Ishikawa (cell line): ENCODE measurements at regions not wholly inside any gene's neighbourhood (a gene's known extent, or its start where the extent isn't known, plus 50 kb on each side); places are given as distances from the start of the nearest gene placed in this dataset.

Experiments used
- CEBPB ChIP-seq: IDR thresholded peaks from 2 replicates; pipeline ENCODE4 v1.6.1; 2012
- CREB1 ChIP-seq: IDR thresholded peaks from 2 replicates; pipeline ENCODE4 v1.6.1; 2012; ENCODE audit warnings: low read depth
- EGR1 ChIP-seq: IDR thresholded peaks from 2 replicates; pipeline ENCODE4 v1.6.1; 2012
- EP300 ChIP-seq: IDR thresholded peaks from 2 replicates; pipeline ENCODE4 v1.6.1; 2012; ENCODE audit warnings: borderline replicate concordance
- FOXM1 ChIP-seq: IDR thresholded peaks from 2 replicates; pipeline ENCODE4 v1.6.1; 2012; ENCODE audit warnings: low read depth, borderline replicate concordance
- NFIC ChIP-seq: IDR thresholded peaks from 2 replicates; pipeline ENCODE4 v1.6.1; 2012
- RAD21 ChIP-seq: IDR thresholded peaks from 2 replicates; pipeline ENCODE4 v1.6.1; 2012; ENCODE audit warnings: low read depth
- TAF1 ChIP-seq: IDR thresholded peaks from 2 replicates; pipeline ENCODE4 v1.6.1; 2012; ENCODE audit warnings: low read depth, mild to moderate bottlenecking
- TCF12 ChIP-seq: IDR thresholded peaks from 2 replicates; pipeline ENCODE4 v1.6.1; 2012; ENCODE audit warnings: low read depth
- TEAD4 ChIP-seq: IDR thresholded peaks from 2 replicates; pipeline ENCODE4 v1.6.1; 2012
- YY1 ChIP-seq: IDR thresholded peaks from 2 replicates; pipeline ENCODE4 v1.6.1; 2012; ENCODE audit warnings: low read depth
- ZBTB7A ChIP-seq: IDR thresholded peaks from 2 replicates; pipeline ENCODE4 v1.6.1; 2012; ENCODE audit warnings: low read depth
- TF ChIP-seq, protein P1 (sequence below): IDR thresholded peaks from 2 replicates; pipeline ENCODE4 v1.6.1; 2012
- TF ChIP-seq, protein P2 (sequence below): IDR thresholded peaks from 2 replicates; pipeline ENCODE4 v1.6.1; 2012
- TF ChIP-seq, protein P3 (sequence below): IDR thresholded peaks from 2 replicates; pipeline ENCODE4 v1.6.1; 2012; ENCODE audit warnings: low read depth, mild to moderate bottlenecking

DNA sequence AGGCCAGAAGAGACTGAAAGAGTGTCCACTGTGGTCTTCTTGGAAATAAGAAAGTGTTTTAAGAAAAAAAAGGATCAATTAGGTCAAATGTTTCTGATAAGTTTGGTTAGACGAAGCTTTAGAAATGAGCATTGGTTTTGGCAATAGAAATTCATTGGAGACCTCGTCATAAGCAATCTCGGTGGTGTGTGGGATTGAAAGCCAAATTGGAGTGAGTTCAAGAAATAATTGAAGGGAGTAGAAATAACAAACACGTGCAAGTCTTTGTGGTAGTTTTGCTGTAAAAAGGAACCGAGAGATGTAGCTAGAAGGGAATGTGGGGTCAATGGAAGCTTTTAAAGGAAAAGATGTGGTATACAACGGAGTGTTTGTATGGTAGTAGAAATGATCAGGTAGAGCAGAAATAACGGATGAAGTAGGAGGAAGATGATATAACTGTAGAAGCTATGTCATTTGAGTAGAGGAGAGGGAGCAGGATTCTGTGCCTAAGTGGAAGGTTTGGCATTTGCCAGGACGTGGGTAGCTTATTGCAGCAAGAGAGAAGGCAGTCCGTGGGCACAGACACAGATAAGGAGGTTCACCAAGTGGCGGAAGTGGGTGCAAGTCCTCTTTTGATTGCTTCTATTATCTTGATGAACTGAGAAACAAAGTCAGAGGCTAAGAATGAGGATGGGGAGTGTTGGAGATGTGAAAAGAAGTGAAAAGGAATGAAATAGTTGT is 146.2 kb downstream of the DACT1 start:
- TF ChIP-seq FOXM1 (no peak), TAF1 (no peak), EP300 (no peak), ZBTB7A (no peak), EGR1 (no peak), TEAD4 (no peak), RAD21 (no peak), NFIC (no peak), YY1 (no peak), CEBPB (no peak), TCF12 (no peak), CREB1 (no peak)
- TF ChIP-seq, protein P1, sequence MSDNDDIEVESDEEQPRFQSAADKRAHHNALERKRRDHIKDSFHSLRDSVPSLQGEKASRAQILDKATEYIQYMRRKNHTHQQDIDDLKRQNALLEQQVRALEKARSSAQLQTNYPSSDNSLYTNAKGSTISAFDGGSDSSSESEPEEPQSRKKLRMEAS, result no peak
- TF ChIP-seq, protein P2, sequence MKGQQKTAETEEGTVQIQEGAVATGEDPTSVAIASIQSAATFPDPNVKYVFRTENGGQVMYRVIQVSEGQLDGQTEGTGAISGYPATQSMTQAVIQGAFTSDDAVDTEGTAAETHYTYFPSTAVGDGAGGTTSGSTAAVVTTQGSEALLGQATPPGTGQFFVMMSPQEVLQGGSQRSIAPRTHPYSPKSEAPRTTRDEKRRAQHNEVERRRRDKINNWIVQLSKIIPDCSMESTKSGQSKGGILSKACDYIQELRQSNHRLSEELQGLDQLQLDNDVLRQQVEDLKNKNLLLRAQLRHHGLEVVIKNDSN, result no peak
- TF ChIP-seq, protein P3, sequence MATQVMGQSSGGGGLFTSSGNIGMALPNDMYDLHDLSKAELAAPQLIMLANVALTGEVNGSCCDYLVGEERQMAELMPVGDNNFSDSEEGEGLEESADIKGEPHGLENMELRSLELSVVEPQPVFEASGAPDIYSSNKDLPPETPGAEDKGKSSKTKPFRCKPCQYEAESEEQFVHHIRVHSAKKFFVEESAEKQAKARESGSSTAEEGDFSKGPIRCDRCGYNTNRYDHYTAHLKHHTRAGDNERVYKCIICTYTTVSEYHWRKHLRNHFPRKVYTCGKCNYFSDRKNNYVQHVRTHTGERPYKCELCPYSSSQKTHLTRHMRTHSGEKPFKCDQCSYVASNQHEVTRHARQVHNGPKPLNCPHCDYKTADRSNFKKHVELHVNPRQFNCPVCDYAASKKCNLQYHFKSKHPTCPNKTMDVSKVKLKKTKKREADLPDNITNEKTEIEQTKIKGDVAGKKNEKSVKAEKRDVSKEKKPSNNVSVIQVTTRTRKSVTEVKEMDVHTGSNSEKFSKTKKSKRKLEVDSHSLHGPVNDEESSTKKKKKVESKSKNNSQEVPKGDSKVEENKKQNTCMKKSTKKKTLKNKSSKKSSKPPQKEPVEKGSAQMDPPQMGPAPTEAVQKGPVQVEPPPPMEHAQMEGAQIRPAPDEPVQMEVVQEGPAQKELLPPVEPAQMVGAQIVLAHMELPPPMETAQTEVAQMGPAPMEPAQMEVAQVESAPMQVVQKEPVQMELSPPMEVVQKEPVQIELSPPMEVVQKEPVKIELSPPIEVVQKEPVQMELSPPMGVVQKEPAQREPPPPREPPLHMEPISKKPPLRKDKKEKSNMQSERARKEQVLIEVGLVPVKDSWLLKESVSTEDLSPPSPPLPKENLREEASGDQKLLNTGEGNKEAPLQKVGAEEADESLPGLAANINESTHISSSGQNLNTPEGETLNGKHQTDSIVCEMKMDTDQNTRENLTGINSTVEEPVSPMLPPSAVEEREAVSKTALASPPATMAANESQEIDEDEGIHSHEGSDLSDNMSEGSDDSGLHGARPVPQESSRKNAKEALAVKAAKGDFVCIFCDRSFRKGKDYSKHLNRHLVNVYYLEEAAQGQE, result no peak

DNA sequence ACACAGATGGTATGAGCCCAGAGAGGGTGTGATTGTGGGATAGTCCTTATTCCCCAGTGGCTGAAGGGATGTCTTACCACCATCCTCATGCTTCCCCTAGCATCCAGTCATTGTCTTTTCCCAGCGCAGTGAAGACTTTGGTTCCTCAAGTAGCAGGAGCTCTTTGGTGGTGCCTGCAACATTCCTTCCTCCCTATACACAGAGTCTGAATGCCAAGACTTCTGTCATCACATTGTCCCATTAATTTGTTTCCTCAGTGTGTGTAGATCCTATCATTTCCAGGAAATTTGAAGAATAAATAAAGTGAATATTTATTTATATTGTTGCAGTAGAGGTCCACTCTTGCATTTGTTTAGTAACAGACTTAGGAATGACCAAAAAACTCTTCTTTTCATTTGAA is 147.2 kb downstream of the DACT1 start:
- TF ChIP-seq TAF1 (no peak), NFIC (no peak), TCF12 (no peak), ZBTB7A (no peak), EP300 (no peak)

DNA sequence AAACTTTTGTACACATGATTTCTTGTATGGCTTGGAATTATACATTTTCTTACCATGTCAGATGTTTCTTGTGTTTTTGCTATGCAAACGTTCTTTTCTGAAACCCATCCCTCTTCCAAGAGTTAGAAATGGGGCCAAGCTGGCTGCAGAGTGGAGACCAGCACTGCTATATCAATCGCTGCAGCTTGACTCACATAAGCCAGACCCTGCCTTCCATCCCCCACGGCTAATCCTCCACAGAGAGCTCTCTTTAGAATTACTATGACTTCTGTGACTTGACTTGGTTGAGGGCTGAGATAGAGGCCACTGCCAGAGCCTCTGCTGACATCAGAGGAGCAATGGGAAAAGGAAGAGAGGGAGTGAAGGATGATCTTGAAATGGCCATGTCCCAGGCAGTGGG is 147.9 kb downstream of the DACT1 start:
- TF ChIP-seq CREB1 (no peak), EGR1 (no peak), EP300 (no peak), TAF1 (no peak), FOXM1 (no peak), NFIC (no peak), RAD21 (no peak), TCF12 (no peak), TEAD4 (no peak), YY1 (no peak), ZBTB7A (no peak), CEBPB (no peak)
- TF ChIP-seq, protein P1, result no peak
- TF ChIP-seq, protein P2, result no peak

DNA sequence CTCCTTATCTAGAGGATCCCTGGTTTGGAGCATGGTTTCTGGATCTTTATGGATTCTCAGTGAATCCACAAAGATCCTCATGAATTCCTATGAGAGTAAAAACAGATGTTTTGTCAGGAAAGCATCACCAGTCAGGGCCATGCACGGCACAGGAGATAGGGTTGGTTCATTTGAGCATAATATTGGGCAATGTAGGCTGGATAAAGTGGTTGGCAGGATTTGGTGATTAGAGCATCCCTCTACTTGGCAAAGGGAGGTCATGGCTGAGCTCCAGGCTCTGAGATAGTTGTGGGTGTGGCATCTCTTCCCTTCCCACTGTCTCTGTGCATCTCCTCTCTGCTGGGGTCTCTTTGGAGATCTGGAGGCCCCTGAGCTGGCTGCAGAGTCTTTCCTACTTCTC is 149.8 kb downstream of the DACT1 start:
- no peak for TF ChIP-seq FOXM1
- TF ChIP-seq YY1, result no peak
- TF ChIP-seq, protein P1, result no peak
- TF ChIP-seq, protein P2, result no peak
- no peak for TF ChIP-seq RAD21
- no peak for TF ChIP-seq EP300
- no peak for TF ChIP-seq ZBTB7A
- no peak for TF ChIP-seq TCF12
- no peak for TF ChIP-seq TEAD4
- TF ChIP-seq TAF1, result no peak
- TF ChIP-seq EGR1, result no peak
- no peak for TF ChIP-seq CEBPB
- TF ChIP-seq, protein P3, result no peak

DNA sequence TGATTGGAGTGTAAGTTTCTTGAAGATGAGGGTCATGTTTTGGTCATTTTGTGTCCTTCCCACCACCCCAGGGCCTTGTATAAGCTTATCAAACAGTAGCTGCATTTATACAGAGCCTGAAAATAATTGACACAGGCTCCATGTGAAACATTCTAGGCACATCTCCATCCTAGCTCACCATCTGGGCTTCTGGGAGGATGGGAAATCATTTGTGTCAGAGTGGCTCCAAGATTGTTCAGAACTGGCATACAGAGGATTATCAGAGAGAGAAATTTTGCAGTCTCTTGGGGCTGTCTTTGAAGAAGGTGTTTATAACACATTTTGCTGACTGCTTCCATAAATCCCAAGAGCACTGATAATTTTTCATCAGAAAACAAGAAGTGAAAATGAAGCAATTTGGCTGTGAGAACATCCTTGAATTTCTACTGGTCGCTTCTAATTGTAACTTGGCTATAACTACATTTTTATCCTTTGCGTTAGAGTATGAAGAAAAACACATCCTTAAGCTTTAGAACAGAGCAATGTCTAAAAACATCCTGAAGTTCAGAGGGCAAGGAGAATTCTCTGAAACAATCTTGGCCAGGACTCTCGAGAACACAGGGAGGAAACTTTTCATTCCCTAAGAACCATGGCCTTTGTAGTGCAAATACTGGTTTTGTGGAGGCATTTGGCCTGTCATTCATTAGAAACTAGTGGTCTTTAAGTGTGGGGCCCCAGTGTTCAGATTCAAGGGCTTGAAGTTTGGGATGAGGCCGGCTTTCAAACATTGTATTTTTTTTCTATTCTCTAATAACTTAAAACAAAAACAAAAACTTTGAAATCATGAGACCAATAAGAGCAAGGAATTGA is 151.1 kb downstream of the DACT1 start:
- TF ChIP-seq CEBPB, result no peak
- TF ChIP-seq, protein P3, result no peak
- TF ChIP-seq CREB1, result no peak
- no peak for TF ChIP-seq TAF1
- TF ChIP-seq, protein P2, result no peak
- TF ChIP-seq TCF12, result no peak
- no peak for TF ChIP-seq NFIC
- TF ChIP-seq EP300, result no peak
- no peak for TF ChIP-seq TEAD4
- no peak for TF ChIP-seq ZBTB7A
- TF ChIP-seq RAD21, result no peak
